Trophoblast cell (in vitro differentiated cells and primary cell): ENCODE measurements at regions not wholly inside any gene's neighbourhood (a gene's known extent, or its start where the extent isn't known, plus 50 kb on each side); places are given as distances from the start of the nearest gene placed in this dataset.

ENCODE experiments used
- DNase-seq, 2 donors: peaks; one replicate each; pipeline ENCODE4 v3.0.0-alpha.2; 2016
- H2AFZ ChIP-seq: 2 replicates; pipeline ENCODE4 v1.6.1; 2013; ENCODE audit warnings: low read length, moderate library complexity, mild to moderate bottlenecking; ENCODE audit not compliant: insufficient read depth, poor library complexity
- H2AK5ac ChIP-seq: 2 replicates; pipeline ENCODE4 v1.6.1; 2013; ENCODE audit warnings: mild to moderate bottlenecking, low read length
- H2BK120ac ChIP-seq: 2 replicates; pipeline ENCODE4 v1.6.1; 2013; ENCODE audit warnings: low read length, mild to moderate bottlenecking, moderate library complexity; ENCODE audit not compliant: insufficient read depth, poor library complexity
- H2BK12ac ChIP-seq: 2 replicates; pipeline ENCODE4 v1.6.1; 2013; ENCODE audit warnings: mild to moderate bottlenecking, low read length, moderate library complexity
- H2BK5ac ChIP-seq: 2 replicates; pipeline ENCODE4 v1.6.1; 2013; ENCODE audit warnings: low read length, low read depth, moderate library complexity, mild to moderate bottlenecking; ENCODE audit not compliant: poor library complexity
- H3K14ac ChIP-seq: 2 replicates; pipeline ENCODE4 v1.6.1; 2013; ENCODE audit warnings: mild to moderate bottlenecking, low read length
- H3K18ac ChIP-seq: 2 replicates; pipeline ENCODE4 v1.6.1; 2013; ENCODE audit warnings: mild to moderate bottlenecking, low read length
- H3K23ac ChIP-seq: 2 replicates; pipeline ENCODE4 v1.6.1; 2013; ENCODE audit warnings: low read length
- H3K27ac ChIP-seq: 2 replicates; pipeline ENCODE4 v1.5.1; 2013; ENCODE audit warnings: low read depth, mild to moderate bottlenecking, inconsistent platforms, low read length, moderate library complexity
- H3K27me3 ChIP-seq: 2 replicates; pipeline ENCODE4 v1.6.1; 2013; ENCODE audit warnings: inconsistent platforms, mild to moderate bottlenecking, low read length, moderate library complexity; ENCODE audit not compliant: insufficient read depth
- H3K36me3 ChIP-seq, 2 experiments: 1 replicate in 1 of 2; 2 replicates in 1 of 2; pipeline ENCODE4 v1.6.1; 2013; ENCODE audit warnings: low read length in 2 of 2, mild to moderate bottlenecking in 2 of 2, moderate library complexity in 1 of 2; ENCODE audit not compliant: insufficient read depth in 2 of 2, control insufficient read depth in 1 of 2
- H3K4ac ChIP-seq: 2 replicates; pipeline ENCODE4 v1.6.1; 2013; ENCODE audit warnings: low read depth, mild to moderate bottlenecking, low read length, moderate library complexity
- H3K4me1 ChIP-seq, 2 experiments: 1 replicate in 1 of 2; 2 replicates in 1 of 2; pipeline ENCODE4 v1.6.1; 2013; ENCODE audit warnings: low read length in 2 of 2, mild to moderate bottlenecking in 2 of 2, moderate library complexity in 1 of 2; ENCODE audit not compliant: insufficient read depth in 2 of 2, control insufficient read depth in 1 of 2
- H3K4me2 ChIP-seq: 2 replicates; pipeline ENCODE4 v1.6.1; 2013; ENCODE audit warnings: inconsistent platforms, mild to moderate bottlenecking, low read length, moderate library complexity
- H3K4me3 ChIP-seq: 2 replicates; pipeline ENCODE4 v1.5.1; 2013; ENCODE audit warnings: mild to moderate bottlenecking, low read depth, low read length, inconsistent platforms
- H3K79me1 ChIP-seq: one replicate; pipeline ENCODE4 v1.6.1; 2013; ENCODE audit warnings: low read length
- H3K79me2 ChIP-seq: 2 replicates; pipeline ENCODE4 v1.6.1; 2013; ENCODE audit warnings: low read length, mild to moderate bottlenecking; ENCODE audit not compliant: control insufficient read depth, insufficient read depth, poor library complexity
- H3K9ac ChIP-seq: 2 replicates; pipeline ENCODE4 v1.6.1; 2013; ENCODE audit warnings: mild to moderate bottlenecking, low read length
- H3K9me3 ChIP-seq: 2 replicates; pipeline ENCODE4 v1.6.1; 2013; ENCODE audit warnings: low read depth, mild to moderate bottlenecking, control low read depth, inconsistent platforms, low read length; ENCODE audit not compliant: insufficient read depth
- H4K12ac ChIP-seq: 2 replicates; pipeline ENCODE4 v1.6.1; 2013; ENCODE audit warnings: low read depth, mild to moderate bottlenecking, low read length, moderate library complexity
- H4K8ac ChIP-seq: 2 replicates; pipeline ENCODE4 v1.6.1; 2013; ENCODE audit warnings: low read depth, mild to moderate bottlenecking, low read length, moderate library complexity
- H4K91ac ChIP-seq: one replicate; pipeline ENCODE4 v1.6.1; 2013; ENCODE audit warnings: low read depth, mild to moderate bottlenecking, low read length, moderate library complexity
- WGBS: extraction: QIAGEN DNeasy Blood & Tissue Kit; methylation state at CpG from one replicate; pipeline ENCODE4 v1.1.7; 2013; ENCODE audit warnings: missing lambda C conversion rate; ENCODE audit not compliant: insufficient read length, insufficient coverage; ENCODE audit errors: extremely low coverage; 5-methylcytosine and 5-hydroxymethylcytosine counted together

DNA sequence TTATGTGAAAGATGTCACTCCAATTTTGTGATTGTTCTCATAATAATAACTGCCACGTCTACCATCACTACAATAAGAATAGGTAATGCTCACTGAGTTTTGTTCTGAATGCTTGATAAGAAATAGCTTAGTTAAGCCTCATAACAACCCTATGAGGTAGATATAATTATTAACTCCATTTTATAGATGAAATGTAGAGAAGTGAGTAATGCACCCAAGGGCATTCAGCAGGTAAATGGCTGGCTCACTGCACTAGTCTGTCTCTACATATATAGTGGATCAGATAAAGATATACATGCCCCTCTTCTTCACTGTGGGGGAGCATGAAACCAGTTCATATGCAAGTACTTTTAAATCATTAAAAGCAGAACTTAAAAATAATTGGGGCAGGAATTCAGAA lies 65.8 kb upstream of the SLC4A4 start:
- Histone ChIP-seq H3K9me3 (no peaks in the 10 kb centered on the region), H3K36me3 (no peaks in the 10 kb centered on the region), H4K12ac (no peak overlapping the region)

DNA sequence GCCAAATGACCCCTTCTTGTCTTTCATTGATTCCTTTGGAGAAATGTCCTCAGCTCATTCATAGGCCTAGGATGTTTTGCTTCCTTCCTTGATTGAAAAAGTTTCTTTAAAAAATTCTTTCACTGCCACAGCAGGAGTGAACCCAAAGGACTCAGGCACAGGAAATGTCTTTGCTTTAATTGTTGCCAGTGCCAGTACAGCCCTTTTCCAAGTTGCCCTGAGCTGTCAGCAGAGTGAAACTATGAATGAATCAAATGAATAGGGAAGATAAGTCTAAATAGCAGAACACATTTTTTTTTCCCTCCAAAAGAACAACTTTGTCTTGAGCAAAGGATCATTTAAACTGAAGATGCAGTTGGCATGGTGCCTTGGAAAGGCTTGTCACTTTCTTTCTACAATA lies 63.8 kb upstream of the SLC4A4 start:
- Histone ChIP-seq H3K27ac (no peak overlapping the region), H3K36me3 (no peaks in the 10 kb centered on the region), H3K14ac (no peak overlapping the region), H2BK5ac (no peak overlapping the region), H3K27me3 (no peaks in the 10 kb centered on the region), H3K79me2 (no peaks in the 10 kb centered on the region), H3K23ac (no peak overlapping the region), H2BK120ac (no peak overlapping the region), H3K79me1 (no peaks in the 10 kb centered on the region), H3K4ac (no peak overlapping the region), H3K4me2 (no peak overlapping the region), H2AK5ac (no peak overlapping the region), H3K4me1 (no peaks in the 10 kb centered on the region), H2AFZ (no peak overlapping the region), H4K8ac (no peak overlapping the region), H4K91ac (no peak overlapping the region), H3K9me3 (no peaks in the 10 kb centered on the region), H3K9ac (no peak overlapping the region), H3K18ac (no peak overlapping the region), H4K12ac (no peak overlapping the region), H2BK12ac (no peak overlapping the region), H3K4me3 (no peak overlapping the region)
- DNase-seq: no peak

More for the DNA sequence above, 65.8 kb upstream of the SLC4A4 start:
- H3K79me2 ChIP-seq: no peaks in the 10 kb centered on the region
- no peak overlapping the region for H3K27ac ChIP-seq
- no peak overlapping the region for H4K91ac ChIP-seq
- H3K4me1 ChIP-seq: no peaks in the 10 kb centered on the region
- H2BK5ac ChIP-seq: no peak overlapping the region
- H3K4me3 ChIP-seq: no peak overlapping the region
- no peaks in the 10 kb centered on the region for H3K27me3 ChIP-seq
- H2BK12ac ChIP-seq: no peak overlapping the region
- no peak overlapping the region for H2BK120ac ChIP-seq
- no peak overlapping the region for H3K23ac ChIP-seq
- no peak overlapping the region for H2AFZ ChIP-seq
- no peak for DNase-seq
- no peak overlapping the region for H3K9ac ChIP-seq
- no peak overlapping the region for H3K4me2 ChIP-seq
- no peak overlapping the region for H2AK5ac ChIP-seq
- no peak overlapping the region for H3K18ac ChIP-seq
- no peak overlapping the region for H3K4ac ChIP-seq
- no CpG with 5 or more reads among the region's 1 CpG for WGBS
- H3K79me1 ChIP-seq: no peaks in the 10 kb centered on the region
- H4K8ac ChIP-seq: no peak overlapping the region
- H3K14ac ChIP-seq: no peak overlapping the region

DNA sequence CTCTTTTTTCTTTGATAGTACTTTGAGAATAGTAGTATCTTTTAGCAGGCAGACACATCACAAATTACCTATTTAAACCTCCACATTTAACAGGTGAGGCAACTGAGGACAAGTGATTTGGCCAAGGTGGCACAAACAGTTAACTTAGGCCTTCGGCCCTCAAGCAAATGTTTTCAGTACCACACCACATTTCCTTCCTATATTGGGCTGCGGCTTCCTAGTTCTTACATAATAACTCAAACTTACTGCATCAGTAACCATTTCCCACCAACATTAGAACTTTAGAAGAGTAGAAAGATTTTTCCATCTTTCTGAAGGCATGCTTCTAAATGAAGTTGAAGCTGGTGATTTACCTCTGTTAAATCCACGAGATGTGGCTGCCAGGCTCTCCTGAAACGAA lies 63.2 kb upstream of the SLC4A4 start:
- H2AFZ ChIP-seq: no peak overlapping the region
- WGBS: no CpG with 5 or more reads among the region's 4 CpGs

DNA sequence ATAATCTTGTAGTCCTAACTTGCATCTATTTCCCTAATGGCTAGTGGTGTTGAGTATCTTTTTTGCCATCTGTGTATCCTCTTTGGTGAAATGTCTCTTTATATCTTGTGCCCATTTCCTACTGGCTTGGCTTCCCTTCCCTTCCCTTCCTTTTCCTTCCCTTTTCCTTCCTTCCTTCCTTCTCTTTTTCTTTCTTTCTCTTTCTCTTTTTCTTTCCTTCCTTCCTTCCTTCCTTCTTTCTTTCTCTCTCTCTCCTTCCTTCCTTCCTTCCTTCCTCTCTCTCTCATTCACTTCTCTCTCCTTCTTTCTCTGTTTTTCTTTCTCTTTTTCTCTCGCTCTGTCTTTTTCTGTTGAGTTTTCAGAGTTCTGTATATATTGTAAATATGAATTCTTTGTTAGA lies 61.5 kb upstream of the SLC4A4 start:
- no peak overlapping the region for H2BK12ac ChIP-seq
- H3K4me1 ChIP-seq: no peaks in the 10 kb centered on the region
- H2BK5ac ChIP-seq: no peak overlapping the region
- H3K18ac ChIP-seq: no peak overlapping the region
- DNase-seq: no peak
- no peak overlapping the region for H3K23ac ChIP-seq
- H4K12ac ChIP-seq: no peak overlapping the region
- no peak overlapping the region for H3K9ac ChIP-seq
- no peaks in the 10 kb centered on the region for H3K79me1 ChIP-seq
- H4K8ac ChIP-seq: no peak overlapping the region
- WGBS: no CpG with 5 or more reads among the region's 1 CpG
- no peak overlapping the region for H3K4me3 ChIP-seq
- no peak overlapping the region for H3K4me2 ChIP-seq
- H2BK120ac ChIP-seq: no peak overlapping the region
- H3K27ac ChIP-seq: no peak overlapping the region
- no peak overlapping the region for H3K4ac ChIP-seq
- no peaks in the 10 kb centered on the region for H3K27me3 ChIP-seq
- H3K79me2 ChIP-seq: no peaks in the 10 kb centered on the region
- H3K9me3 ChIP-seq: no peaks in the 10 kb centered on the region
- H3K14ac ChIP-seq: no peak overlapping the region
- H2AFZ ChIP-seq: no peak overlapping the region
- H2AK5ac ChIP-seq: no peak overlapping the region
- H4K91ac ChIP-seq: no peak overlapping the region
- no peaks in the 10 kb centered on the region for H3K36me3 ChIP-seq

More for the DNA sequence above, 63.2 kb upstream of the SLC4A4 start:
- Histone ChIP-seq H3K36me3 (no peaks in the 10 kb centered on the region), H3K27ac (no peak overlapping the region), H3K23ac (no peak overlapping the region), H3K9me3 (no peaks in the 10 kb centered on the region), H3K27me3 (no peaks in the 10 kb centered on the region), H3K4me1 (no peaks in the 10 kb centered on the region), H3K79me2 (no peaks in the 10 kb centered on the region), H3K9ac (no peak overlapping the region), H2BK5ac (no peak overlapping the region), H3K18ac (no peak overlapping the region), H2BK120ac (no peak overlapping the region), H3K4ac (no peak overlapping the region), H2AK5ac (no peak overlapping the region), H4K91ac (no peak overlapping the region), H4K12ac (no peak overlapping the region), H3K4me3 (no peak overlapping the region), H3K14ac (no peak overlapping the region), H3K79me1 (no peaks in the 10 kb centered on the region), H3K4me2 (no peak overlapping the region), H2BK12ac (no peak overlapping the region), H4K8ac (no peak overlapping the region)
- DNase-seq: no peak
